ENCODE measurements at regions not wholly inside any gene's neighbourhood (a gene's known extent, or its start where the extent isn't known, plus 50 kb on each side); places are given as distances from the start of the nearest gene placed in this dataset.

DNA sequence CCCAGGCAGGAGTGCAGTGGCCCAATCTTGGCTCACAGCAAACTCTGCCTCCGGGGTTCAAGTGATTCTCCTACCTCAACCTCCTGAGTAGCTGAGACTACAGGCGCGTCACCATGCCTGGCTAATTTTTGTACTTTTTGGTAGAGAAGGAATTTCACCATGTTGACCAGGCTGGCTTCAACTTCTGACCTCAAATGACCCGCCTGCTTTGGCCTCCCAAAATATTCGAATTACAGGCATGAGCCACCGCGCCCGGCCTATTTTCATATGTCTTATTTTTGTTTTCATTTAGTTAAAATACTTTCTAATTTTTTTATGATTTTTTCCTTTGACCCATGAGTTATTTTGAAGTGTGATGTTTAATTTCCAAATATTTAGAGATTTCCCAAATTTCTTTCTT is 143.6 kb upstream of the VRK1 start:
- H3K9ac ChIP-seq (ENCODE audit: insufficient read depth in 1 of 2, low read depth in 2 of 2, low read length in 2 of 2): no peak overlapping the region
- H2AFZ ChIP-seq (ENCODE audit: low read depth, low read length): no peak overlapping the region
- no TSS peak for BruUV-seq (replicated peaks)
- H3K27ac ChIP-seq (ENCODE audit: extremely low read depth, low read depth, low read length): no peak overlapping the region
- H3K9me3 ChIP-seq (replicated peaks; ENCODE audit: control insufficient read depth, insufficient read depth, low read depth, low read length): no peaks in the 10 kb centered on the region
- FAIRE-seq: no peak
- no peaks in the 10 kb centered on the region for H4K20me1 ChIP-seq (replicated peaks; ENCODE audit: control insufficient read depth, insufficient read depth, low read length)
- no peak overlapping the region for H3K4me2 ChIP-seq (ENCODE audit: insufficient read depth, low read length)
- POLR2A ChIA-PET: no interaction called here
- CTCF ChIA-PET (ENCODE audit: low intra/inter-chr PET ratio): no interaction called here
- in situ Hi-C loops (cut with MboI): no loop called here
- H3K79me2 ChIP-seq (ENCODE audit: control insufficient read depth, insufficient read depth, low read length): no peaks in the 10 kb centered on the region
- H3K27me3 ChIP-seq (ENCODE audit: control insufficient read depth in 2 of 2, insufficient read depth in 2 of 2, low read length in 2 of 2): no peaks in the 10 kb centered on the region; a peak in 3 of 5 replicates
- TF ChIP-seq CTBP1 (IDR thresholded peaks at IDR 0.05; ENCODE audit: borderline replicate concordance) (no peak), SLC30A9 (CRISPR knock-in tag; IDR thresholded peaks at IDR 0.05) (no peak)
- TF ChIP-seq, protein P1, sequence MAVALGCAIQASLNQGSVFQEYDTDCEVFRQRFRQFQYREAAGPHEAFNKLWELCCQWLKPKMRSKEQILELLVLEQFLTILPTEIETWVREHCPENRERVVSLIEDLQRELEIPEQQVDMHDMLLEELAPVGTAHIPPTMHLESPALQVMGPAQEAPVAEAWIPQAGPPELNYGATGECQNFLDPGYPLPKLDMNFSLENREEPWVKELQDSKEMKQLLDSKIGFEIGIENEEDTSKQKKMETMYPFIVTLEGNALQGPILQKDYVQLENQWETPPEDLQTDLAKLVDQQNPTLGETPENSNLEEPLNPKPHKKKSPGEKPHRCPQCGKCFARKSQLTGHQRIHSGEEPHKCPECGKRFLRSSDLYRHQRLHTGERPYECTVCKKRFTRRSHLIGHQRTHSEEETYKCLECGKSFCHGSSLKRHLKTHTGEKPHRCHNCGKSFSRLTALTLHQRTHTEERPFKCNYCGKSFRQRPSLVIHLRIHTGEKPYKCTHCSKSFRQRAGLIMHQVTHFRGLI (CRISPR knock-in tag; IDR thresholded peaks at IDR 0.05): no peak
- H3K4me3 ChIP-seq: no peak overlapping the region
- intact Hi-C loops (cut with micrococcal nuclease): no loop called here
- H3K36me3 ChIP-seq (ENCODE audit: control insufficient read depth, insufficient read depth, low read length): no peaks in the 10 kb centered on the region
- H3K4me1 ChIP-seq (replicated peaks in 1 of 2; ENCODE audit: control insufficient read depth in 2 of 2, insufficient read depth in 2 of 2, low read length in 2 of 2): no peaks in the 10 kb centered on the region
- ATAC-seq: no peak
- no peaks in the 10 kb centered on the region for H3K9me1 ChIP-seq (ENCODE audit: control insufficient read depth, insufficient read depth, low read length)
- 2% methylated on average over 7 of the region's 8 CpGs for WGBS (ENCODE audit: insufficient coverage, low coverage, missing lambda C conversion rate)
- no peak for DNase-seq (ENCODE audit: extremely low read depth in 1 of 4, low spot score in 3 of 4)

DNA sequence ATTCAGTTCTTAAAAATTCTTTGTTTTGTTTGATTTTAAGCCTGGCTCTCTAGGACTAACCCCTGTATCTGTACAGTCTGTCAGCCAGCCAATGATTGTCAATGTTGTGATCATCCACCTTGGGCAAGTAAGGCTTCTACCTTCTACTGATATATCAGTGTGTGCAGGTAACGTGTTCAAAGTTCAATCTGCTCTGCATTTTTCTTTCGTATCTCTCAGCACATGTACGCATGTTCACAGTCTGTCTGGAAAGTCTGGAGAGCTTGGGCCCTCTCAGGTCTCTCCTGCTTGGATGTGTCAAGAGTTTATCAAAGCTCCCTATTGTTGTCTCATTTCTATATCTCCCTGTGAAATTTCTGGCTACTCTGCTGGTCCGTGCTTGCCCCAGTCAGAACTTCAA is 138.6 kb upstream of the VRK1 start:
- H3K9me1 ChIP-seq (ENCODE audit: control insufficient read depth, insufficient read depth, low read length): no peaks in the 10 kb centered on the region
- in situ Hi-C loops (cut with MboI) (no loop called here), intact Hi-C loops (cut with micrococcal nuclease) (no loop called here)
- H3K36me3 ChIP-seq (ENCODE audit: control insufficient read depth, insufficient read depth, low read length): no peaks in the 10 kb centered on the region
- H3K4me3 ChIP-seq: no peak overlapping the region
- no peak overlapping the region for H3K27ac ChIP-seq (ENCODE audit: extremely low read depth, low read depth, low read length)
- WGBS (ENCODE audit: insufficient coverage, low coverage, missing lambda C conversion rate): 7% methylated on average over 4 of the region's 4 CpGs
- no peak for DNase-seq (ENCODE audit: extremely low read depth in 1 of 4, low spot score in 3 of 4)
- ChIA-PET CTCF (ENCODE audit: low intra/inter-chr PET ratio) (no interaction called here), POLR2A (interaction anchor here (1.7 kb wide), 1 partner anchor 10 kb away, joined by 3 read pairs; no protein-coding TSS in a partner anchor)
- H2AFZ ChIP-seq (ENCODE audit: low read depth, low read length): no peak overlapping the region
- no peaks in the 10 kb centered on the region for H3K9me3 ChIP-seq (replicated peaks; ENCODE audit: control insufficient read depth, insufficient read depth, low read depth, low read length)
- H3K27me3 ChIP-seq (ENCODE audit: control insufficient read depth in 2 of 2, insufficient read depth in 2 of 2, low read length in 2 of 2): peaks cover 0 to 20% of the 10 kb centered on the region in 2 experiments; a peak in 4 of 5 replicates
- no peak overlapping the region for H3K9ac ChIP-seq (ENCODE audit: insufficient read depth in 1 of 2, low read depth in 2 of 2, low read length in 2 of 2)
- no peaks in the 10 kb centered on the region for H4K20me1 ChIP-seq (replicated peaks; ENCODE audit: control insufficient read depth, insufficient read depth, low read length)
- H3K4me1 ChIP-seq (replicated peaks in 1 of 2; ENCODE audit: control insufficient read depth in 2 of 2, insufficient read depth in 2 of 2, low read length in 2 of 2): peaks cover 6 to 14% of the 10 kb centered on the region in 2 experiments; a peak in 3 of 5 replicates
- no peak overlapping the region for H3K4me2 ChIP-seq (ENCODE audit: insufficient read depth, low read length)
- ATAC-seq: no peak
- FAIRE-seq: no peak
- BruUV-seq (replicated peaks): no TSS peak
- H3K79me2 ChIP-seq (ENCODE audit: control insufficient read depth, insufficient read depth, low read length): no peaks in the 10 kb centered on the region
- TF ChIP-seq FOXA1 (IDR thresholded peaks at IDR 0.05; ENCODE audit: borderline replicate concordance) (no peak), MTF1 (CRISPR knock-in tag; IDR thresholded peaks at IDR 0.05; ENCODE audit: borderline replicate concordance) (no peak), JUND (IDR thresholded peaks at IDR 0.05; ENCODE audit: borderline replicate concordance, low read depth, low read length) (no peak), JUND (tag; IDR thresholded peaks at IDR 0.05; ENCODE audit: borderline replicate concordance, low read depth, low read length) (no peak), SRF (CRISPR knock-in tag; IDR thresholded peaks at IDR 0.05) (no peak), MYNN (IDR thresholded peaks at IDR 0.05) (no peak), MYNN (CRISPR knock-in tag; IDR thresholded peaks at IDR 0.05) (no peak), HDAC3 (IDR thresholded peaks at IDR 0.05; ENCODE audit: borderline replicate concordance, partially characterized antibody) (no peak), RNF2 (IDR thresholded peaks at IDR 0.05) (no peak), TCF7L2 (IDR thresholded peaks at IDR 0.05; ENCODE audit: low read depth, low read length) (no peak), ZNF780A (CRISPR knock-in tag; IDR thresholded peaks at IDR 0.05) (no peak)
- TF ChIP-seq, protein P2, sequence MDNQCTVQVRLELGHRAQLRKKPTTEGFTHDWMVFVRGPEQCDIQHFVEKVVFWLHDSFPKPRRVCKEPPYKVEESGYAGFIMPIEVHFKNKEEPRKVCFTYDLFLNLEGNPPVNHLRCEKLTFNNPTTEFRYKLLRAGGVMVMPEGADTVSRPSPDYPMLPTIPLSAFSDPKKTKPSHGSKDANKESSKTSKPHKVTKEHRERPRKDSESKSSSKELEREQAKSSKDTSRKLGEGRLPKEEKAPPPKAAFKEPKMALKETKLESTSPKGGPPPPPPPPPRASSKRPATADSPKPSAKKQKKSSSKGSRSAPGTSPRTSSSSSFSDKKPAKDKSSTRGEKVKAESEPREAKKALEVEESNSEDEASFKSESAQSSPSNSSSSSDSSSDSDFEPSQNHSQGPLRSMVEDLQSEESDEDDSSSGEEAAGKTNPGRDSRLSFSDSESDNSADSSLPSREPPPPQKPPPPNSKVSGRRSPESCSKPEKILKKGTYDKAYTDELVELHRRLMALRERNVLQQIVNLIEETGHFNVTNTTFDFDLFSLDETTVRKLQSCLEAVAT (IDR thresholded peaks at IDR 0.05): no peak

Data from K562 (cell line).